MM.1S (cell line): ENCODE measurements at regions not wholly inside any gene's neighbourhood (a gene's known extent, or its start where the extent isn't known, plus 50 kb on each side); places are given as distances from the start of the nearest gene placed in this dataset.

Experiments used
- EZH2 ChIP-seq: fragments of 300-600 bp; sonication (generic); optimal IDR thresholded peaks from 2 replicates; pipeline ENCODE3; 2017; ENCODE audit warnings: low read depth, mild to moderate bottlenecking, antibody characterized with exemption, low read length, mixed read lengths
- EZH2phosphoT487 ChIP-seq: fragments of 300-600 bp; sonication (generic); IDR thresholded peaks from 2 replicates; pipeline ENCODE4 v1.6.1; 2018; ENCODE audit warnings: antibody characterized with exemption, low read length
- TF ChIP-seq, protein P1 (sequence below): fragments of 300-600 bp; sonication (generic); IDR thresholded peaks from 2 replicates; pipeline ENCODE4 v1.5.1; 2016; ENCODE audit warnings: antibody characterized with exemption, low read length, mixed read lengths

- TF ChIP-seq, protein P1, sequence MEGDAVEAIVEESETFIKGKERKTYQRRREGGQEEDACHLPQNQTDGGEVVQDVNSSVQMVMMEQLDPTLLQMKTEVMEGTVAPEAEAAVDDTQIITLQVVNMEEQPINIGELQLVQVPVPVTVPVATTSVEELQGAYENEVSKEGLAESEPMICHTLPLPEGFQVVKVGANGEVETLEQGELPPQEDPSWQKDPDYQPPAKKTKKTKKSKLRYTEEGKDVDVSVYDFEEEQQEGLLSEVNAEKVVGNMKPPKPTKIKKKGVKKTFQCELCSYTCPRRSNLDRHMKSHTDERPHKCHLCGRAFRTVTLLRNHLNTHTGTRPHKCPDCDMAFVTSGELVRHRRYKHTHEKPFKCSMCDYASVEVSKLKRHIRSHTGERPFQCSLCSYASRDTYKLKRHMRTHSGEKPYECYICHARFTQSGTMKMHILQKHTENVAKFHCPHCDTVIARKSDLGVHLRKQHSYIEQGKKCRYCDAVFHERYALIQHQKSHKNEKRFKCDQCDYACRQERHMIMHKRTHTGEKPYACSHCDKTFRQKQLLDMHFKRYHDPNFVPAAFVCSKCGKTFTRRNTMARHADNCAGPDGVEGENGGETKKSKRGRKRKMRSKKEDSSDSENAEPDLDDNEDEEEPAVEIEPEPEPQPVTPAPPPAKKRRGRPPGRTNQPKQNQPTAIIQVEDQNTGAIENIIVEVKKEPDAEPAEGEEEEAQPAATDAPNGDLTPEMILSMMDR, result no peak
- TF ChIP-seq EZH2 (no peak), EZH2phosphoT487 (no peak)
Measured at GRCh38 chr16:65781363-65781762, 585.1 kb upstream of the CDH5 start.
